MG63 (cell line): ENCODE measurements at regions not wholly inside any gene's neighbourhood (a gene's known extent, or its start where the extent isn't known, plus 50 kb on each side); places are given as distances from the start of the nearest gene placed in this dataset.

Experiments used
- DNase-seq: peaks from one replicate; pipeline ENCODE4 v3.0.0-alpha.2; 2020
- H3K27me3 ChIP-seq: fragments of 250-450 bp; sonication (Bioruptor Pico); 2 replicates; pipeline ENCODE4 v1.5.1; 2020; ENCODE audit warnings: mild to moderate bottlenecking, moderate library complexity
- H3K36me3 ChIP-seq: fragments of 250-450 bp; sonication (Bioruptor Pico); 2 replicates; pipeline ENCODE4 v1.5.1; 2020; ENCODE audit warnings: mild to moderate bottlenecking, moderate library complexity
- H3K4me3 ChIP-seq: fragments of 250-450 bp; sonication (Bioruptor Pico); 2 replicates; pipeline ENCODE4 v1.5.1; 2020; ENCODE audit warnings: mild to moderate bottlenecking, moderate library complexity
- H3K9me3 ChIP-seq: fragments of 250-450 bp; sonication (Bioruptor Pico); 2 replicates; pipeline ENCODE4 v1.5.1; 2020; ENCODE audit warnings: mild to moderate bottlenecking, moderate library complexity

- Histone ChIP-seq H3K36me3 (no peaks in the 10 kb centered on the region), H3K9me3 (no peaks in the 10 kb centered on the region), H3K4me3 (no peak overlapping the region), H3K27me3 (peaks cover 3% of the 10 kb centered on the region; the same call in 1 of the 2 replicates)
- no peak for DNase-seq
Observed at GRCh38 chr19:28843761-28844492, 369.0 kb downstream of the UQCRFS1 start.

DNA sequence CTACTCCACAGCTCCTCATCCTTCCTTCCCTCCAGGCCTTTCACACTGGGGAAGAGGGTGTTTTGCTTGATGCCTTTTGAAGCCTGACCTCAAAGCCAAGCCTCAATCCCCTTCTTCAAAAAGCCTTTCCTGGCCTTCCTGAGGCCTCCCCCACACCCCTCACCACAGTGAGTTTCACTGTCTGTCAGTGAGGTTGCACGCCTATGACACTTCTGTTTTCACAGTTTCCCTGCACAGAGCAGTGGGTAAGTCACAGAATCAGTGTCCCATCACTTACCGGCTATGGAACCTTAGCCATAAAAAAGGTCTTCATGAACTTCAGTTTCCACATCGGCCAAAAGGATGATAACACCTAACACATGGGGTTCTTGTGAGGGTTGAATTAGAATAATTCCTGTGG, 371.4 kb downstream of the UQCRFS1 start:
- Histone ChIP-seq H3K36me3 (no peaks in the 10 kb centered on the region), H3K9me3 (no peaks in the 10 kb centered on the region), H3K27me3 (peaks cover 3% of the 10 kb centered on the region; the same call in 1 of the 2 replicates), H3K4me3 (no peak overlapping the region)
- DNase-seq: no peak

DNA sequence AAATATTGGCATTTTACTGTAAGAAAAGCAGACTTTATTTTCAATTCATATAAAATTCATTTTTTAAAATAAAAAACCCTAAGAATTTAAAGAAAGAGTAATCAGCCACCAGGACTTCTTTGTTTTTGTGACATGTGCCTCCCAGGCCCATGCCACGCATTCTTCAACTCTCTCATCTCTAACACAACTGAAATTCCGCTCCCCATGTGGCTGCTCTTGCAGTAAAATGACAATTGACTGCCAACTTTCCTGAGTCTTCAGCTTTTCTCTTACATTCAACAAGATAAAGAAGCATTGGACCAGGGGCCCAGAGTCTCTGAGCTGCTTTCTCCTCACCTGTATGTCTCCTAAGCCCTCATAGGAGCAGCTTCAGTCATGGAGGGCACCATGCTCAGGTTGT, 372.1 kb downstream of the UQCRFS1 start:
- Histone ChIP-seq H3K4me3 (no peak overlapping the region), H3K27me3 (peaks cover 3% of the 10 kb centered on the region; the same call in 1 of the 2 replicates), H3K9me3 (no peaks in the 10 kb centered on the region), H3K36me3 (no peaks in the 10 kb centered on the region)
- DNase-seq: no peak

- DNase-seq: no peak
- Histone ChIP-seq H3K36me3 (no peaks in the 10 kb centered on the region), H3K9me3 (no peaks in the 10 kb centered on the region), H3K27me3 (peaks cover 9% of the 10 kb centered on the region; the same call in 1 of the 2 replicates), H3K4me3 (no peak overlapping the region)
Observed at GRCh38 chr19:28839455-28839854, 373.5 kb downstream of the UQCRFS1 start.

DNA sequence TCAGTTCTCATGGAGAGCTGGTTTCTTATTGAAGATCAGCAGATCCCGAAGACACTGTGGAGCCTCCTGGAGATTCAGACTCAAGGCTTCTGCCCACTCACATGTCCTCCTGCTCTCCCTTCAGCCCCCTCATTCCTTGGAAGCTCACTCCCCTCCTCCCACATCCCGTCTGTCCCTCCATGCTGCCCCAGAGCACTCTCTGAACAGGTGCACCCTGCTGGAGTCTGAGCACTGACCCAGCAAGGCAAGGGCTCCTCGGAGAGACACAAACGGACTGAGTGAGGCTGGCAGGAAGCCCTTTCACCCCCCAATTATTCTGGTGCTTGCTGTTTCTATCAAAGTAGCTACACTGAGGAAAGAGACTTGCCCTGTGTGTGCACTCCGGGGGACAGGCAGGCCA, 374.0 kb downstream of the UQCRFS1 start:
- DNase-seq: no peak
- Histone ChIP-seq H3K27me3 (peaks cover 9% of the 10 kb centered on the region; the same call in 1 of the 2 replicates), H3K9me3 (no peaks in the 10 kb centered on the region), H3K36me3 (no peaks in the 10 kb centered on the region), H3K4me3 (no peak overlapping the region)

GRCh38 chr19:28836421-28836820, 376.5 kb downstream of the UQCRFS1 start:
- DNase-seq: no peak
- H3K27me3 ChIP-seq: peaks cover 9% of the 10 kb centered on the region; the same call in 1 of the 2 replicates
- H3K4me3 ChIP-seq: no peak overlapping the region
- H3K36me3 ChIP-seq: no peaks in the 10 kb centered on the region
- no peaks in the 10 kb centered on the region for H3K9me3 ChIP-seq

GRCh38 chr19:28834996-28835395, 378.0 kb downstream of the UQCRFS1 start:
- Histone ChIP-seq H3K36me3 (no peaks in the 10 kb centered on the region), H3K27me3 (peaks cover 8% of the 10 kb centered on the region; the same call in 1 of the 2 replicates), H3K4me3 (no peak overlapping the region), H3K9me3 (no peaks in the 10 kb centered on the region)
- no peak for DNase-seq

DNA sequence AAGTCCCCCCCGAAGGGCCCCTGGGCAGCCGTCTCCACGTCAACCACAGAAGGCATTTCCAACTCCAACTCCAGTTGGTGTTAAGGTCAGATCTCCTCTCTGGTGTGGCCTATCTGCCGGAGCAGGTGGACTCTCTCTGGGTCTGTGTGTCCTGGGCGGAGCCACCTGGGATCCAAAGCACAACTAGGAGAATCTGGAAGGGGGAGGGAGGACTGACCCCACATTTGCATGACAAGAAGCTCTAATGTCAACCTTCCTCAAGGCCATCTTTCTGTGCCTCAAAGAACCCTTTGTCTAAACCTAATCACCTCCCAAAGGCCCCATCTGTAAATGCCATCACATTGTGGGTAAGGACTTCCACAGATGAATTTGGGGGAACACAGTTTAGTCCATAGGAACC, 381.5 kb downstream of the UQCRFS1 start:
- DNase-seq: no peak
- peaks cover 6% of the 10 kb centered on the region; the same call in 1 of the 2 replicates for H3K27me3 ChIP-seq
- no peaks in the 10 kb centered on the region for H3K9me3 ChIP-seq
- no peaks in the 10 kb centered on the region for H3K36me3 ChIP-seq
- H3K4me3 ChIP-seq: no peak overlapping the region

GRCh38 chr19:28829762-28830161, 383.2 kb downstream of the UQCRFS1 start:
- DNase-seq: no peak
- Histone ChIP-seq H3K36me3 (no peaks in the 10 kb centered on the region), H3K4me3 (no peak overlapping the region), H3K9me3 (no peaks in the 10 kb centered on the region), H3K27me3 (0 out of 2 replicates have a peak, but pooled peaks cover 2% of the 10 kb centered on the region)

- no peak overlapping the region for H3K4me3 ChIP-seq
- no peak for DNase-seq
- H3K9me3 ChIP-seq: no peaks in the 10 kb centered on the region
- no peaks in the 10 kb centered on the region for H3K36me3 ChIP-seq
- no peaks in the 10 kb centered on the region for H3K27me3 ChIP-seq
Observed at GRCh38 chr19:28829359-28829758, 383.6 kb downstream of the UQCRFS1 start.

DNA sequence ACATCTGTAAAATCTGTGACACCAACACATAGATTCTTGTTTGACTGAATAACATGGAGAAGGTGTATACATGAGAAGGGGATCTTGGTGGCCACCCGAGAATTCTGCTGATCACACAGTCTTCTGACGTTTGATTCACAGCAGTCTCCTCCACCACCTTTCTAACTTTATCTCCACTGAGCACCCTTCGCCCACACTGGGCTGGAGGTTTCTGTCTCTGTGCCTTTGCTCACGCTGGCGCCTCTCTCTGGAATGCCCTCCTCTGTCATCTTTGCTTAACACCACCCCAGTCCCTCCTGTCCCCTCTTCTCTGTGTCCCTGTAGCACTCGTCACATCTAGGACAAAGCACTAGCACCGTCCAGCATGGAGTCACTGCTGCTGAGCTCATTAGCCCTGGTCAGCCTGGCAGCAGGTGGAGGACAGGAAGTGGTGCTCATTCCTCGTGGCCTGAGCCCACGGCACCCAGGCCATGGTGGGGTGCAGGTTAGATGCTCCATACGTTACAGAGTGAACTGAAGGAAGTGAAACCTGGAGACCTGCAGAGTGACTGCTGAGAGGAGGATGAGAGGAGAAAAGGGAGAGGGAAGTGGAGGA, 384.6 kb downstream of the UQCRFS1 start:
- Histone ChIP-seq H3K27me3 (no peaks in the 10 kb centered on the region), H3K36me3 (no peaks in the 10 kb centered on the region), H3K4me3 (no peak overlapping the region), H3K9me3 (no peaks in the 10 kb centered on the region)
- DNase-seq: no peak

DNA sequence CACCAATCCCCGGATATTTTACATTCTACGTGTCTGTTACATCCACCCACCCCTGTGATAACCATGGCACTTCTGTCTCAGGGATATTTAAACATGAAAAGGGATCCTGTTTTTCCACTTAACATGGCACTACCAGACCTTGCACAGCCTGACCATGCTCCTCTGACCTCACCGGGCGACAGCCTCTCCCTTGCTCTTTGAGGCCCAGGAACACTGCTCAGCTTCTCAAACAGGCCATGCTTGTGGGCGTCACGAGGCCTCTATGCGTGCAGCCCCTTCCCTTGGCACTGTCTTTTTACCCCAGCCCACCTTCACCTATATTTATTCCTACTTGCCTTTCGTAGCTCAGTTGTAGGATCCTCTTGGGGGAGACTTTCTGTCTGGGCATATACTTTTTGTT, 385.6 kb downstream of the UQCRFS1 start:
- Histone ChIP-seq H3K9me3 (no peaks in the 10 kb centered on the region), H3K4me3 (no peak overlapping the region), H3K27me3 (no peaks in the 10 kb centered on the region), H3K36me3 (no peaks in the 10 kb centered on the region)
- no peak for DNase-seq

- Histone ChIP-seq H3K4me3 (no peak overlapping the region), H3K9me3 (no peaks in the 10 kb centered on the region), H3K36me3 (no peaks in the 10 kb centered on the region), H3K27me3 (no peaks in the 10 kb centered on the region)
- DNase-seq: no peak
Observed at GRCh38 chr19:28823338-28823961, 389.5 kb downstream of the UQCRFS1 start.

DNA sequence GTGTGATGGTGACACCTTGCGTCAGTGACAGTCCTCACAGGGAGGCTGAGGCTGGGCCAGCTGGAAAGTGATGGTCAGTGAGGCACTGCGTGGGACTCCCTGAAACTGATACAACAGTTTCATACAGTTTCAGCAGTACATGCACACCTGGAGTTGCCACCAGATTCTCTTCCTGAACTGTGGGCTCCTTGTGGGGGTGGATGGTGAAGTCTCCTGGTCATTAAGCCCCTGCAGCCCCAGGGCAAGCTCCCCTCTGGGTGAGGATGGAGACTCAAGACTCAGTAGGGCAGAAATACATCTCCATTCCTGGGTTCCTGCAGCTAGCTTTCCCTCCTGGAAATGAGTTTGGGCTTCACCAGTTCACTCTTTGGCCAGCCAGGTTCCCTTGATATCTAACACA, 392.7 kb downstream of the UQCRFS1 start:
- H3K36me3 ChIP-seq: no peaks in the 10 kb centered on the region
- no peak for DNase-seq
- H3K4me3 ChIP-seq: no peak overlapping the region
- H3K9me3 ChIP-seq: no peaks in the 10 kb centered on the region
- no peaks in the 10 kb centered on the region for H3K27me3 ChIP-seq

GRCh38 chr19:28815257-28815656, 397.7 kb downstream of the UQCRFS1 start:
- peaks cover 5% of the 10 kb centered on the region; the same call in 1 of the 2 replicates for H3K27me3 ChIP-seq
- no peak for DNase-seq
- H3K4me3 ChIP-seq: no peak overlapping the region
- no peaks in the 10 kb centered on the region for H3K9me3 ChIP-seq
- no peaks in the 10 kb centered on the region for H3K36me3 ChIP-seq

DNA sequence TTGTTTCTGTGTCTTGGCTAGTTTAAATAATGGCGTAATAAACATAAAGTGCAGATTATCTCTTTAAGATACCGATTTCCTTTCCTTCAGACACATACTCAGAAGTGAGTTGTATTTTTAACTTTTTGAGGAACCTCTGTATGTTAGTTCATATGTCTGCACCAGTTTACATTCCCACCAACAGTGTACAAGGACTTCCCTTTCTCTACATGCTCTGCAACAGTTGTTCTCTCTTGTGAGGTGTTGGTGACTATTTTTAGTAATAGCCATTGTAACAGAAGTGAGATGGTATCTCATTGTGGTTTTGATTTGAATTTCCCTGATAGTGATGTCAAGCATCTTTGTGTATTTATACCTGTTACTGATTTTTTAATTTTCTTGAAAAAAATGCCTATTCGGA, 418.6 kb downstream of the UQCRFS1 start:
- Histone ChIP-seq H3K27me3 (peaks cover 5% of the 10 kb centered on the region; the same call in 1 of the 2 replicates), H3K4me3 (no peak overlapping the region)
- DNase-seq: no peak

GRCh38 chr19:28793391-28794168, 419.4 kb downstream of the UQCRFS1 start:
- Histone ChIP-seq H3K4me3 (no peak overlapping the region), H3K27me3 (peaks cover 5% of the 10 kb centered on the region; the same call in 1 of the 2 replicates), H3K9me3 (no peaks in the 10 kb centered on the region; the same call in 1 of the 2 replicates), H3K36me3 (no peaks in the 10 kb centered on the region)
- no peak for DNase-seq

More for the DNA sequence above, 418.6 kb downstream of the UQCRFS1 start:
- Histone ChIP-seq H3K36me3 (no peaks in the 10 kb centered on the region), H3K9me3 (no peaks in the 10 kb centered on the region; the same call in 1 of the 2 replicates)
